Thymus (tissue), 11 donors: ENCODE measurements at regions not wholly inside any gene's neighbourhood (a gene's known extent, or its start where the extent isn't known, plus 50 kb on each side); places are given as distances from the start of the nearest gene placed in this dataset.

Experiments used
- DNase-seq, 9 donors: peaks; one replicate each; pipeline ENCODE4 v3.0.0-alpha.2; 2013; ENCODE audit warnings: low spot score in 9 of 9, low read depth in 6 of 9, missing footprints in 1 of 9
- H3K27ac ChIP-seq, 2 donors: one replicate each; pipeline ENCODE4 v1.5.1; 2013; ENCODE audit warnings: control low read depth in 1 of 2, low read depth in 1 of 2, low read length in 1 of 2, mild to moderate bottlenecking in 1 of 2, moderate library complexity in 1 of 2
- H3K27me3 ChIP-seq, 2 donors: one replicate each; pipeline ENCODE4 v1.5.1; 2013; ENCODE audit warnings: low read length in 1 of 2; ENCODE audit not compliant: control insufficient read depth in 2 of 2, insufficient read depth in 1 of 2
- H3K36me3 ChIP-seq, 2 donors: one replicate each; pipeline ENCODE4 v1.5.1; 2013; ENCODE audit warnings: low read length in 1 of 2, mild to moderate bottlenecking in 1 of 2, moderate library complexity in 1 of 2; ENCODE audit not compliant: control insufficient read depth in 2 of 2, insufficient read depth in 2 of 2
- H3K4me1 ChIP-seq, 2 donors: one replicate each; pipeline ENCODE4 v1.5.1; 2013; ENCODE audit warnings: low read length in 2 of 2; ENCODE audit not compliant: control insufficient read depth in 2 of 2, insufficient read depth in 2 of 2
- H3K4me3 ChIP-seq, 2 donors: one replicate each; pipeline ENCODE4 v1.5.1; 2013; ENCODE audit warnings: low read length in 2 of 2, control low read depth in 1 of 2, mild to moderate bottlenecking in 1 of 2
- H3K9me3 ChIP-seq, 2 donors: one replicate each; pipeline ENCODE4 v1.5.1; 2013; ENCODE audit warnings: low read length in 1 of 2, mild to moderate bottlenecking in 1 of 2; ENCODE audit not compliant: control insufficient read depth in 2 of 2, insufficient read depth in 1 of 2
- WGBS: extraction: QIAGEN DNeasy Blood & Tissue Kit; methylation state at CpG from one replicate; pipeline ENCODE4 v1.1.7; 2013; 5-methylcytosine and 5-hydroxymethylcytosine counted together
- donor health status: healthy.

DNA sequence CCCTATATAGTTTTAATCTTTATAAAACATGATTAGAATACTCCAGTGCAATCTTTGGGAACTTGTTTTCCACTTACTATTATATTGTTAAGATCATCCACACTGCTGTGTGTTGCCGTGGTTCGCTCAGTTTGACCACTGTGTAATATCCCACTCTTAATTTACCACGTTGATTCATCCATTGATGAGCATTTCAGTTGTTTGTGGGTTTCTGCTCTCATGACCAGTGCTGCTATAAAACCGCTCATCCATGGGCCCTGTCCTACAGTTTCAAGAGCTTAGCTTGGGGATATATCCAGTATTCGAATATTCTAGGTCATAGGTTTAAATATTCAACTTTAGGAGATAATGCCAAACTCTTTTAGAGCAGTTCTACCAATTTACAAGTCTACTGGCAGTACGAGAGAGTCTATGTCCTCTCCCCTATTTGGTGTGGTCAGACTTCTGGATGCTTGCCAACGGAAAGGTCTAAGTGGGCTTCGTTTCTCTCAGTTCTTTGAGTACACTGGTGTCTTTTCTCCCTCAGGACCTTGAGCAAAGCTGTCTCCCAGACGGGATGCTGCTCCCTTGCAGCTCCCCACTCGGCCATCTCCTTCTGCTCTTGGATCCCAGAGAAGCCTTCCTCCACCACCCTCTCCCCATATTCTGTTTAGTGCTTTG lies 94.9 kb upstream of the ALX4 start:
- 93% methylated on average over 10 of the region's 10 CpGs for WGBS
- Histone ChIP-seq H3K4me1 (no peaks in the 10 kb centered on the region), H3K9me3 (peaks cover 0 to 1% of the 10 kb centered on the region in 2 donors), H3K36me3 (no peaks in the 10 kb centered on the region), H3K4me3 (no peak overlapping the region), H3K27me3 (no peaks in the 10 kb centered on the region), H3K27ac (no peak overlapping the region)
- no peak for DNase-seq

DNA sequence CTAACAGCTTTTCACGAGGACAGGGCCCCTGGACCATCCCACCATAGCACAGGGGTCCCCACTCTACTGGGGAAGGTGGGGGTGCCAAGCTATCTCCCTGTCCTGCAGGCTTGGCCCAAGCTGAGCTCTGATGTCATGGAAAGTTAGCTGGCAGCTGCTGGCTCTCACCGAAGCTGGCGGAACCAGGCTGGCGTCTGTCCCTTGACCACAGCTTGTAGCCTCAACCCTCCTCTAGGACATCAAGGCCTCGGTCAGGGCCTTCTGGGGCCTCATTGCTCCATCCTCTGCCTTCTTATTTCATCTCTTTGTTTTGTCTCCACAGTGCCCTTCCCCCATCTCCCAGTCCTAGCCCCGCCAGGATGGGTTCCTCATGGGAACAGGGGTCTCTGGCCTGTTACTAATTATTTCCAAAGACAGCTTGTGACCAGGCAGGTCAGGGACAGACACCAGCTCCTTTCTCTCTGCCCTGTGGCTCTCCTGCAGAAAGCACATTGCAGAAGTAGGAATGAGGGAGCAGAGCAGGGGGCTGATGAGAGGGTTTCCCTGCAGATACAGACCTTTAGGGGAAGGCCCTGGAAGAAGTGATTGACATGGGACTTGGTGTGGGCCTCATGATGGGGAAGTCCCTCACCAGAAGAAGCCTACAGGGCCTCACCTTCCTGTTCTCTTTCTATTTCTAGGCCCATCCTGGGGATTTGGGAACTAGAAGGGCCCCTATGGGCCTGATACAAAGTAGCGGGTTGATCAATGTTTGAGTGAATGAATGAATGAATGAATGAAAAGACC lies 97.5 kb upstream of the ALX4 start:
- Histone ChIP-seq H3K27me3 (no peaks in the 10 kb centered on the region), H3K4me1 (no peaks in the 10 kb centered on the region), H3K27ac (no peak overlapping the region), H3K36me3 (no peaks in the 10 kb centered on the region), H3K4me3 (no peak overlapping the region), H3K9me3 (peaks cover 0 to 1% of the 10 kb centered on the region in 2 donors)
- DNase-seq = no peak
- 91% methylated on average over 7 of the region's 7 CpGs for WGBS

DNA sequence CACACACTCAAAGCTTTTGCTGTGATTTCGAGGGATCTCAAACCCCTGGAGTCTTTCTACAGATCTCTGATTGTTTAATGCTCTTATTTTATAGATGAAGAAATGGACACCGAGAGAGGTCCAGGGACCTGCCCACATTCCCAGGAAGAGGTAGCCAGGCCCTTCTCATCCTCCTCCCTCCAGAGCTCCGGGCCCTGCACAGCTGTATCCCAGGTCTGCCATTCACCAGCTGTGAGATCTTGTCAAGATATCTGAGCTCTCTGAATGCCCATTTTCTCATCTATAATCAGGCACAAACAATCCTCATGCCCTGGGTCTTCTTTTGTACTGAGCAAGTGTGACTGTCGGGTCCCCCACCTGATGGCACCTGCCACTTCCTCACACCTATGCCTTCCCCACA lies 98.2 kb upstream of the ALX4 start:
- Histone ChIP-seq H3K36me3 (no peaks in the 10 kb centered on the region), H3K27me3 (no peaks in the 10 kb centered on the region), H3K9me3 (peaks cover 0 to 1% of the 10 kb centered on the region in 2 donors), H3K4me3 (no peak overlapping the region), H3K27ac (no peak overlapping the region), H3K4me1 (no peaks in the 10 kb centered on the region)
- WGBS = 48% methylated on average over 4 of the region's 4 CpGs
- DNase-seq = no peak

DNA sequence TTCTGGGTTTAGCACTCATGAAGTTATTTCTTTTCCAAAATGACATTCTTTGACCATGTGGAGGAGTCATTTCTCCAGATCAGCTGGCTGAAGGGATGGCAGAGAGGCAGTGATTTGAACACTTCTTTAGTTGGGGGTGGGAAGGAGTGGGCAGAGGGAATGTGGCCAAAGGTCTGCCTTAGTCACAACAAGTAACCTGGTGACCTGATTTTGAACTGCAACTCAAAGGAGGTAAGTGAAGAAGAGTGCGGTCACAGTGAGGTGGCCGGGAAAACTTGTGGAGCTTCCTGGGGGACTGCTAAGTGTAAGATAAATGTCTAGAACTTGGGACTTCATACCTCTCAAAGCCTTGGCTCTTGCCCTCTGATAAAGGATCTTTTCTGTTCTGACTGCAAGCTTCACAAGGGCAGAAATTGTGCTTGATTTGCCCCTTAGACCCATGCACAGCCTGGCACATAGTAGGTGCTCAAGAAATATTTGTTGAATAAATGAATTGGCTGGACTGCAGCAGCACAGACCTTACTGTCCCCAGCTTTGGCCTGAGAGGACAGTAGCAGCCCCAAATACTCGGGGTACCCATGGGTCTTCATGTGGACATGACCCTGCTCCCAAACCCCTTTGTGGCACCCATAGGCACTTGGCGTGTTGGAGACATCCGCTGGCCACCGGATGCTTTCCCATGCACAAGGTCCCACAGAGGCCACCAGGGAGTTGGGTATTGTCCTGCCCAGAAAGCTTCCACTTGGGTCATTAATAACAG lies 99.0 kb upstream of the ALX4 start:
- H3K4me1 ChIP-seq = no peaks in the 10 kb centered on the region
- no peak overlapping the region for H3K4me3 ChIP-seq
- H3K36me3 ChIP-seq = no peaks in the 10 kb centered on the region
- DNase-seq = no peak
- peaks cover 0 to 1% of the 10 kb centered on the region in 2 donors for H3K9me3 ChIP-seq
- 94% methylated on average over 6 of the region's 6 CpGs for WGBS
- no peak overlapping the region for H3K27ac ChIP-seq
- H3K27me3 ChIP-seq = no peaks in the 10 kb centered on the region

DNA sequence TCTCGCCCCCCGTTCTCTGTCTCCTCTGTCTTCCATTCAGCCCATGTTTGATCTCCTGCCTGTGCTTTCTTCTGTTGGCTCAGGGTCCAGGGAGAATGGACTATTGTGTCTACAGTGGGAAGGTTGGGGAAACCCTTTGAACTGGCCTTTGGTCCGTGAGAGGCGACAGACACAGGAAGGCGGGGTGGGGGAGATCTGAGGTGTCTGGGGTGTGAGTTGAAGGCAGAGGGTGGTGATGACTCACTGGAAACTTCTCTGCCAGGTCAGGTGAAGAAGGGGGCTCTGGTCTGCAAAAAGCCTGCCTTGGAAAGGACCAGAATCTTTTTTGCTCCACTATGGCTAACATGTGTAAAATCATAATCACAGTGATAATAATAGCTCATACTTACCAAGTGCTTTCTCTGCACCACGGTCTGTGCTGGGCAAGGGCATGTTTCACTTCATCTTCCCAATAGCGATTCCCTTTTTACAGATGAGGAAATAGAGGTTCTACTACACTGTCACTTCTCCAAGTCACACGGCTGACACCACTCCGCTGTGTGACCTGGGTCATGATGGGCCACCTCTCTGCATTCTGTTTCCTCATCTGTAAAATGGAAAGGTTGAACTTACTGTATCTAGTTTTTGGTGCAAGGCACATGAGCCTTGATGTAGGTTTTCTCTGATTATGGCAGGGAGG lies 99.8 kb upstream of the ALX4 start:
- no peaks in the 10 kb centered on the region for H3K36me3 ChIP-seq
- no peaks in the 10 kb centered on the region for H3K27me3 ChIP-seq
- 91% methylated on average over 9 of the region's 9 CpGs for WGBS
- peaks cover 0 to 1% of the 10 kb centered on the region in 2 donors for H3K9me3 ChIP-seq
- no peak for DNase-seq
- no peak overlapping the region for H3K27ac ChIP-seq
- no peaks in the 10 kb centered on the region for H3K4me1 ChIP-seq
- no peak overlapping the region for H3K4me3 ChIP-seq

DNA sequence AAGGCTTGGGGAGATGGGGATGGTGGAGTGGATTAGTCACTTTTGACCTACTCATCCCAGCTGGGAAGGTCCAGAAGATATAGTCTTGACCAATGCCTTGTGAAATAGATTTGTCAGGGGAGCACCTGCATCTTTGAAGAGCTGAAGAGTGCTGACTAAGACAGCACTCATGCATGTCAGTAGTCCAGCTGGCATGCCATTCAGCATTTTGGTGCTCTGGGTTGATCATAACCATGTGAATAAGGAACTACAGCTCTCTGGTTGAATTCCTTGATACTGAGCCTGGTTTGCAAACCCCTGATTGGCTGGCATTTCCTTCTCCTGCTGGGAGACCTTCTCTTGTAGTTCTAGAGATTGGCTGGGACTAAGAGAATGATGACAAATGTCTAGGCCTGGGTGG lies 106.8 kb upstream of the ALX4 start:
- DNase-seq = no peak
- no peaks in the 10 kb centered on the region for H3K27me3 ChIP-seq
- no peaks in the 10 kb centered on the region for H3K36me3 ChIP-seq
- no peak overlapping the region for H3K4me3 ChIP-seq
- no peaks in the 10 kb centered on the region for H3K4me1 ChIP-seq
- H3K9me3 ChIP-seq = no peaks in the 10 kb centered on the region
- H3K27ac ChIP-seq = no peak overlapping the region

DNA sequence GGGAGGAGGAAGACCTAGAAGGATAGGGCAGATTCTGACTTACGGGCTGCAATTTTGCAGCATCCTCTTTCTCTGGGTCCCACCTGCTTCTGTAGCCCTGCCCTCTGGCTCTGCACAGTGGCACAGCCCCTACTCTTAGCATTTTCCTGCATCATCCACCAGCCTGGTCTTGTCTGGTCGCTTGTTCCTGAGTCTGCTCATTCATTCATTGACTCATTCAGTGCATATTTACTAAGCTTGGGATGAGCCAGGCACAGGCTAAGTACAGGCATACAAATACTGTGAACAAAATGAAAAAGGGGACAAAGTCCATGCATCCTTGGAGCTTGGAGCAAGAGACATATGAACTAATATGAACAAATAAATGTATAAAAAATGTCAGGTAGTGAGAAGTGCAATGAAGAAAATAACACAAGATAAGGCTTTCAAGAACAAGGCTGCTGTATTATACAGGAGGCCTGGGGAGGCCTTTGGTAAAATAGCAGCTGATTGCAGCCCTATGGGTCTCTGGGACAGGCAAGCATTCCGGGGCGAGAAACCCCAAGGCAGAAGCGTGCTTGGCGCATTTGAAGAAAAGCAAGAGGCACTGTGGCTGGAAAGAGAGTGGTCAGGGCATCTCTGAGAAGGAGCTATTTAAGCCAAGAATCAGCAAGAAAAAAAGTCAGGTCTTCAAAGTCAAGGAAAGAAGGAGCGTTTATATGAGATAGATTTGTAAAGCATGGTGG lies 108.0 kb upstream of the ALX4 start:
- no peaks in the 10 kb centered on the region for H3K27me3 ChIP-seq
- H3K4me3 ChIP-seq = no peak overlapping the region
- H3K27ac ChIP-seq = no peak overlapping the region
- no peaks in the 10 kb centered on the region for H3K36me3 ChIP-seq
- no peaks in the 10 kb centered on the region for H3K9me3 ChIP-seq
- H3K4me1 ChIP-seq = no peaks in the 10 kb centered on the region
- no peak for DNase-seq
- 95% methylated on average over 7 of the region's 7 CpGs for WGBS

DNA sequence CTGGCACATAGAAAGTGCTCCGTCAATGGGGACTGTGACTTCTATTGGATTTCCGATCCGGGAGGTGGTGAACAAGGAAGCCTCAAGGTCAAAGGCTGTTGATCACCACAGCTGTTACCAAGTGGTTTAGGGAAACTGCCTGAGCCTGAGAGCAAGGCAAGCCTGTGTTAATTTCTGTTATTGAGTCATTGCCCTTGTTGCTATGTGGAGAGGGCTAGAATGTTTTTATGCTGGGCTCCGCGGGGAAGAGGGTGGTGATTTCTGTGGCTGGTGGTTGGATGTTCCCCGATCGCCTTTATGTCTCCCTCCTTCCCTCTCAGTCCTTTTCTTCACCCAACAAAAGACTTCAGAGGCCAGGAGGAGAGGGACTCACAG lies 108.5 kb upstream of the ALX4 start:
- Histone ChIP-seq H3K4me3 (no peak overlapping the region), H3K36me3 (no peaks in the 10 kb centered on the region), H3K4me1 (no peaks in the 10 kb centered on the region), H3K9me3 (no peaks in the 10 kb centered on the region), H3K27ac (no peak overlapping the region), H3K27me3 (no peaks in the 10 kb centered on the region)
- no peak for DNase-seq
- WGBS = 94% methylated on average over 7 of the region's 7 CpGs
